ENCODE measurements at regions not wholly inside any gene's neighbourhood (a gene's known extent, or its start where the extent isn't known, plus 50 kb on each side); places are given as distances from the start of the nearest gene placed in this dataset.

DNA sequence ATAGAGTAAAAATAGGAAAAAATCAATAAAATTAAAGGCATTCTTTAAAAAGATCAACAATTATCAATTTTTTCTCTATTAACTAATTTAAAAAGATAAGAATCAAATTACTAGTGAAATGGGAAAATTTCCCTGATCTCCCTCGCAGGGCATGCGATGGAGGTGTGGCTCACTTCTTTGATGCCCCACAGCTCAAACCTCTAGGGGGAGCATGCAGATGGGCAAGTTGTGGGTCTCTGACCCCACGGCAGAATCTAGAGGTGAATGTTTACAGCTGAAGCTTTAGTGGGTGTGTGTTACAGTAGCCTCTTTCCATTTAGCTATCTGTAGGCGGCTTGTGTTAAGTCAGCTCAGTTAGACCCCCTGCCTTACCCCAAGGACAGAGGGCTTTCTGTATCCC, 1348.8 kb downstream of the PCDH18 start:
- TF ChIP-seq, protein P1, sequence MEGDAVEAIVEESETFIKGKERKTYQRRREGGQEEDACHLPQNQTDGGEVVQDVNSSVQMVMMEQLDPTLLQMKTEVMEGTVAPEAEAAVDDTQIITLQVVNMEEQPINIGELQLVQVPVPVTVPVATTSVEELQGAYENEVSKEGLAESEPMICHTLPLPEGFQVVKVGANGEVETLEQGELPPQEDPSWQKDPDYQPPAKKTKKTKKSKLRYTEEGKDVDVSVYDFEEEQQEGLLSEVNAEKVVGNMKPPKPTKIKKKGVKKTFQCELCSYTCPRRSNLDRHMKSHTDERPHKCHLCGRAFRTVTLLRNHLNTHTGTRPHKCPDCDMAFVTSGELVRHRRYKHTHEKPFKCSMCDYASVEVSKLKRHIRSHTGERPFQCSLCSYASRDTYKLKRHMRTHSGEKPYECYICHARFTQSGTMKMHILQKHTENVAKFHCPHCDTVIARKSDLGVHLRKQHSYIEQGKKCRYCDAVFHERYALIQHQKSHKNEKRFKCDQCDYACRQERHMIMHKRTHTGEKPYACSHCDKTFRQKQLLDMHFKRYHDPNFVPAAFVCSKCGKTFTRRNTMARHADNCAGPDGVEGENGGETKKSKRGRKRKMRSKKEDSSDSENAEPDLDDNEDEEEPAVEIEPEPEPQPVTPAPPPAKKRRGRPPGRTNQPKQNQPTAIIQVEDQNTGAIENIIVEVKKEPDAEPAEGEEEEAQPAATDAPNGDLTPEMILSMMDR (IDR thresholded peaks at IDR 0.05): no peak
- TF ChIP-seq ZFX (IDR thresholded peaks at IDR 0.05; ENCODE audit: borderline replicate concordance): no peak
